ENCODE measurements at regions not wholly inside any gene's neighbourhood (a gene's known extent, or its start where the extent isn't known, plus 50 kb on each side); places are given as distances from the start of the nearest gene placed in this dataset.

- H3K27ac ChIP-seq (ENCODE audit: low read length): no peak overlapping the region
Observed at GRCh38 chr1:218575079-218575478, 229.9 kb downstream of the TGFB2 start.

GRCh38 chr1:218575856-218576255, 230.7 kb downstream of the TGFB2 start:
- DNase-seq: no peak
- H3K36me3 ChIP-seq (replicated peaks; ENCODE audit: insufficient read depth, low read length): no peaks in the 10 kb centered on the region
- no peaks in the 10 kb centered on the region for H3F3A ChIP-seq (ENCODE audit: insufficient read depth, low read length)
- H3K4me1 ChIP-seq (ENCODE audit: low read length): no peaks in the 10 kb centered on the region
- H3K9ac ChIP-seq (ENCODE audit: low read length): no peak overlapping the region
- TF ChIP-seq EZH2phosphoT487 (IDR thresholded peaks at IDR 0.05; ENCODE audit: low read length) (no peak), CTCF (IDR thresholded peaks at IDR 0.05; ENCODE audit: low read length) (no peak), EZH2 (optimal IDR thresholded peaks at IDR 0.05; ENCODE audit: low read depth, low read length) (no peak)
- H3K9me2 ChIP-seq (replicated peaks; ENCODE audit: insufficient read depth, low read length): no peaks in the 10 kb centered on the region
- no peaks in the 10 kb centered on the region for H3K27me3 ChIP-seq (replicated peaks; ENCODE audit: insufficient read depth, low read length)
- H3K9me3 ChIP-seq (replicated peaks; ENCODE audit: insufficient read depth, low read length): no peaks in the 10 kb centered on the region
- H3K79me2 ChIP-seq (ENCODE audit: low read length): no peaks in the 10 kb centered on the region
- H4K20me1 ChIP-seq (ENCODE audit: insufficient read depth, low read length): no peaks in the 10 kb centered on the region
- H3K4me3 ChIP-seq (ENCODE audit: low read length): no peak overlapping the region
- H2AFZ ChIP-seq (ENCODE audit: low read length): no peak overlapping the region
- H3K27ac ChIP-seq (ENCODE audit: low read length): no peak overlapping the region
- no peak overlapping the region for H3K4me2 ChIP-seq (ENCODE audit: low read depth, low read length)

More at GRCh38 chr1:218575079-218575478, 229.9 kb downstream of the TGFB2 start:
- Histone ChIP-seq H3K4me1 (ENCODE audit: low read length) (no peaks in the 10 kb centered on the region), H3K27me3 (replicated peaks; ENCODE audit: insufficient read depth, low read length) (no peaks in the 10 kb centered on the region), H3K9me3 (replicated peaks; ENCODE audit: insufficient read depth, low read length) (no peaks in the 10 kb centered on the region), H4K20me1 (ENCODE audit: insufficient read depth, low read length) (no peaks in the 10 kb centered on the region), H3K4me3 (ENCODE audit: low read length) (no peak overlapping the region), H3K36me3 (replicated peaks; ENCODE audit: insufficient read depth, low read length) (no peaks in the 10 kb centered on the region), H3K9me2 (replicated peaks; ENCODE audit: insufficient read depth, low read length) (no peaks in the 10 kb centered on the region), H2AFZ (ENCODE audit: low read length) (no peak overlapping the region), H3K4me2 (ENCODE audit: low read depth, low read length) (no peak overlapping the region), H3K9ac (ENCODE audit: low read length) (no peak overlapping the region), H3K79me2 (ENCODE audit: low read length) (no peaks in the 10 kb centered on the region), H3F3A (ENCODE audit: insufficient read depth, low read length) (no peaks in the 10 kb centered on the region)
- TF ChIP-seq EZH2phosphoT487 (IDR thresholded peaks at IDR 0.05; ENCODE audit: low read length): no peak
- TF ChIP-seq CTCF (IDR thresholded peaks at IDR 0.05; ENCODE audit: low read length): no peak
- TF ChIP-seq EZH2 (optimal IDR thresholded peaks at IDR 0.05; ENCODE audit: low read depth, low read length): no peak
- DNase-seq: no peak

- H3K4me3 ChIP-seq (ENCODE audit: low read length): no peak overlapping the region
- TF ChIP-seq CTCF (IDR thresholded peaks at IDR 0.05; ENCODE audit: low read length) (no peak), EZH2phosphoT487 (IDR thresholded peaks at IDR 0.05; ENCODE audit: low read length) (no peak), EZH2 (optimal IDR thresholded peaks at IDR 0.05; ENCODE audit: low read depth, low read length) (no peak)
Observed at GRCh38 chr1:218582646-218583045, 237.5 kb downstream of the TGFB2 start.

More at GRCh38 chr1:218582646-218583045, 237.5 kb downstream of the TGFB2 start:
- no peak overlapping the region for H3K27ac ChIP-seq (ENCODE audit: low read length)
- no peak overlapping the region for H3K4me2 ChIP-seq (ENCODE audit: low read depth, low read length)
- no peaks in the 10 kb centered on the region for H3K79me2 ChIP-seq (ENCODE audit: low read length)
- H3K9me2 ChIP-seq (replicated peaks; ENCODE audit: insufficient read depth, low read length): no peaks in the 10 kb centered on the region
- no peaks in the 10 kb centered on the region for H3F3A ChIP-seq (ENCODE audit: insufficient read depth, low read length)
- H4K20me1 ChIP-seq (ENCODE audit: insufficient read depth, low read length): no peaks in the 10 kb centered on the region
- no peaks in the 10 kb centered on the region for H3K27me3 ChIP-seq (replicated peaks; ENCODE audit: insufficient read depth, low read length)
- no peak overlapping the region for H3K9ac ChIP-seq (ENCODE audit: low read length)
- no peak for DNase-seq
- H3K4me1 ChIP-seq (ENCODE audit: low read length): no peaks in the 10 kb centered on the region
- no peaks in the 10 kb centered on the region for H3K36me3 ChIP-seq (replicated peaks; ENCODE audit: insufficient read depth, low read length)
- H2AFZ ChIP-seq (ENCODE audit: low read length): no peak overlapping the region
- H3K9me3 ChIP-seq (replicated peaks; ENCODE audit: insufficient read depth, low read length): no peaks in the 10 kb centered on the region

All from MM.1S (cell line).